ENCODE measurements at regions not wholly inside any gene's neighbourhood (a gene's known extent, or its start where the extent isn't known, plus 50 kb on each side); places are given as distances from the start of the nearest gene placed in this dataset.
A peak's percentile ranks its signal among the peaks of the same experiment; 100 is the strongest.
"Not testable (repeated sequence)": the region's sequence is repeated elsewhere in the genome, so short reads cannot be mapped to it uniquely, and the experiment has no call there.

GRCh38 chr9:41754822-41755221, 374.4 kb downstream of the CNTNAP3B start:
- DNase-seq (ENCODE audit: low spot score) = not testable (repeated sequence)

DNA sequence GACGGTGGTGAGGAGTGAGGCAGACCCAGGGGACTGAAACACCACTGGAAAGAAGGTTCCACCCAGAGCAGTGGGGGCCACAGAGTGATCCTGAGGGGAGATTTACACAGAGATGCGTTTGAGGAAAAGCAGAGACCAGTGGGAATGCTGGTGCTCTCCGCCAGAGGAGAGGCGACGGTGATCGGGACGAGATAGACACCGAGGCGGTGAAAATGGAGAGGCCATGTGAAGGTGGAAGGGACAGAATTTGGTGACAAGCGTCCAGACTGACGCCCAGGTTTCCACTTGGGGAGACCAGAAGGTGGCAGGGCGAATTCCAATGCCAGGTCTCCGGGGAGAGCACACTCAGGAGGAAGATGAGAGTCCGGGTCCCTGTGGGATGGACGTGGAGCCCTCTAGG, 374.8 kb downstream of the CNTNAP3B start:
- DNase-seq (ENCODE audit: low spot score) = not testable (repeated sequence)

GRCh38 chr9:41741897-41742296, 387.3 kb downstream of the CNTNAP3B start:
- not testable (repeated sequence) for DNase-seq (ENCODE audit: low spot score)

DNA sequence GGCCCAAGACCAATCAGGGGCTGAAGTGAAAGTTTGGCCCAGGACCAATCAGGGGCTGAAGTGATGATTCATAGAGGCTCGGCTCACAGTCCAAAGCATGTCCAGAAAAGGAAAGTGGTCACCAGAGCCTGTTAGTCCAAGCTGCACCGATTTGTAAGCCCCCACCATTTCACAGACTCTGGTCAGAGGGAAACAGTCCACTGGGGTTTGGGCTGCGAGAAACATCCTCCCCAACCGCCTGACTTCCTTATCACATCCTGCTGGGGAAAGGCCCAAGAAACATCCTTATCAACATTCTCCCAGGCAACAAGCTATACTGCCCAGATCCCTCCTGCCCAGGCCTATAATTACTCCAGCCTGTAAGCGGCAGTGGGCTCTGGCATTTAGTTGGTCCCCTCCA, 388.1 kb downstream of the CNTNAP3B start:
- DNase-seq (ENCODE audit: low spot score) = not testable (repeated sequence)

DNA sequence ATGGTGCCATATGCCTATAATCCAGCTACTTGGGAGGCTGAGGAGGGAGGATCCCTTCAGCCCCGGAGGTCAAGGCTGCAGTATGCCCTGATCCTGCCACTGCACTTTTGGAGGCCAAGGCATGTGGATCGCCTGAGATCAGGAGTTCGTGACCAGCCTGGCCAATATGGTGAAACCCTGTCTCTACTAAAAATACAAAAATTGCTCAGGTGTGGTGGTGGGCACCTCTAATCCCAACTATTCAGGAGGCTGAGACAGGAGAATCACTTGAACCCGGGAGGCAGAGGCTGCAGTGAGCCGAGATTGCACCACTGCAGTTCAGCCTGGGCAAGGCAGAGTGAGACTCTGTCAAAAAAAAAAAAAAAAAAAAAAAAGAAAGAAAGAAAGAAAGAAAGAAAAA, 390.5 kb downstream of the CNTNAP3B start:
- DNase-seq (ENCODE audit: low spot score) = not testable (repeated sequence)

DNA sequence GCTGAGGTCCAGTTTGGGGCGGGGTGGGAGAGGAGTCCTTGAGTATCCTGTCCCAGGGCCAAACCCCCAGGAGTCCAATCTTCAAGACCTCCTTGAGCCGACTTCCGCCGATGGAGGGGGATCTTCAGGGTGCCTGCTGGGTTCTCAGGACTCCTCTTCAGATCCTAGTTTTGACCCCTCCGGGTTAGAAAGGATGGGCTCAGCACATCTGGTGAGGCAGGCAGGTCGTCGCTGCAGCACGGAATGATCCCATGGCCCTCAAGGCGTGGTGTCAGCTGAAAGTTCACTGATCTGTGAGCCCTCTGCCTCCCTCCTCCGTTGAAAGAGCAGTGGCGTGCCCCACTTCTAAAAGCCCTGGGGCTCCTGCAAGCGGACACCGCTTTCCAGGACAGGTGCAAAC, 430.0 kb downstream of the CNTNAP3B start:
- DNase-seq (ENCODE audit: low spot score) = not testable (repeated sequence)

- DNase-seq (ENCODE audit: low spot score) = not testable (repeated sequence)
Measured at GRCh38 chr9:41697080-41697479, 432.1 kb downstream of the CNTNAP3B start.

DNA sequence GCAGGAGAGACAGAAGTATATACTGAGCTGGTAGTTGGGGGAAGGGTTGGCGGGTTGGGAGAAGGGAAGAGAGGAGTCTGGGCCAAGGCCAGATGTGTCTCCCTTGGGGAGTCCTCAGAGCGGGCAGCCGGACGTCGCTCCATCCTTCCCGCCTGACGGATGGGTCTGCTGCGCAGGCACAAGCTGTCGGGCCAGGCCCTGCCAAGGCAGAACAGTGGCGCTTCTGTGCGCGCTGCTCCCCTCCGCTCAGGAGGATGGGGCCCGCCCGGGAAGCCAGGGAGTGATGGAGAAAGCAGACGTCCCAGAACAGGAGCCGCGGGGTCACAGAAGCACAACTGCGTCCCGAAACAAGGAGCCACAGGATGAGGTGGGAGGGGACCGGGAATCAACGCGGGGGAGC, 449.9 kb downstream of the CNTNAP3B start:
- DNase-seq (ENCODE audit: low spot score) = not testable (repeated sequence)

GRCh38 chr9:41663497-41664036, 465.7 kb downstream of the CNTNAP3B start:
- not testable (repeated sequence) for DNase-seq (ENCODE audit: low spot score)

GRCh38 chr9:41658706-41659105, 469.6 kb upstream of the ZNG1F start:
- not testable (repeated sequence) for DNase-seq (ENCODE audit: low spot score)

DNA sequence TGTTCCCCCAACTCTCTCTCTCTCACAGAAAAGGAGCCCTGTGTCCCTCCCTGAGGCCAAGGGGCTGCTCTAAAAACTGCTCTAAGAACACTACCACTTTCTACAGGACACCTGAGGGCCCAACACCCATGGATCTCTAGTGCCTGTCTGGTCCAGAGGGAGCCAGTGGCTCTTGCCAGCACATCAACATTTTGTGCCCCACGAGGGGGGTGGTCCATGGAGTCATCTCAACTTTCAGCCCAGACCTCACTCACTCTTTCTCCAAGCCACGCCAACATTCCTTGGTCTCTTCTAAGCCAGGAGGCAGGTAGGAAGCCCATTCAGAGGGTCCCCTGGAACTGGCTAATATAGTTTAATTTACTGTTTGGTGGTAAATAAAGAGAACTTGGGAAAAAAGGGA, 469.0 kb upstream of the ZNG1F start:
- DNase-seq (ENCODE audit: low spot score) = not testable (repeated sequence)

GRCh38 chr9:41657141-41657540, 468.0 kb upstream of the ZNG1F start:
- DNase-seq (ENCODE audit: low spot score) = not testable (repeated sequence)

GRCh38 chr9:41655071-41655554, 466.0 kb upstream of the ZNG1F start:
- DNase-seq (ENCODE audit: low spot score) = not testable (repeated sequence)

GRCh38 chr9:41654349-41654748, 465.2 kb upstream of the ZNG1F start:
- not testable (repeated sequence) for DNase-seq (ENCODE audit: low spot score)

DNA sequence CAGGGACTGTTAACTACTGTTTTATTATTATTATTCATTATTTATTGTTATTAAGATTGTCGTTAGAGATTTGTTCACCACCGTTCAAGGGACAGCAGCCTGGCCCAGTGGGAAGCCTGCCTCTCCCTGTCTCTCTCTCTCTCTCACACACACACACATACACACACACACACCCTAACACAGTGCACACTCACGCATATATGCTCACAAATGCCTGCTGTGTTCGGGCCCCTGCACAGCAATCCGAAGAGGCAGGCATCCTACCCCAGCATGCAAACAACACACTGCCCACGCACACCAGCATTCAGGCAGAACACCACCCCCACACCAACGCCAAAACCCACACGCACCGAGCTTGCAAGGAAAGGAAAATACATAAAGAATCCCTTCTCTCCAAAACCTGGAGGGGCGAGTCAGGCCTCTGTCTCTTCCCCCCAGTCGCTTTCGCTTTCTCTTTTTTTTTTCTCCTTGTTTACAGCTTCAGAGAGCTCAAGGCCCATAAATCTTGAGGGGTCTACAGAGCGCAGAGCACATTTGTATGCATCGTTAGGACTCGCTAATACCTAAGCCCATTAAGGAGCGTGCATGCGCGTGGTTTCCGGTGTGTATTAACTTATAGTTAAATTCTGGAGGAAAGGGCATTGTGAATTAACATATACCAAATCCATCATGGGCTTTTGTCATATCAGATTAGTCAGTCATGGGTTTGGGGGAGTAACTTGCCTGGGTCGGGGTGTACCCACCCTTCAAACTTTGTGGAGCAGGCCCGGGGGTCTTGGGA, 464.6 kb upstream of the ZNG1F start:
- DNase-seq (ENCODE audit: low spot score) = not testable (repeated sequence)

DNA sequence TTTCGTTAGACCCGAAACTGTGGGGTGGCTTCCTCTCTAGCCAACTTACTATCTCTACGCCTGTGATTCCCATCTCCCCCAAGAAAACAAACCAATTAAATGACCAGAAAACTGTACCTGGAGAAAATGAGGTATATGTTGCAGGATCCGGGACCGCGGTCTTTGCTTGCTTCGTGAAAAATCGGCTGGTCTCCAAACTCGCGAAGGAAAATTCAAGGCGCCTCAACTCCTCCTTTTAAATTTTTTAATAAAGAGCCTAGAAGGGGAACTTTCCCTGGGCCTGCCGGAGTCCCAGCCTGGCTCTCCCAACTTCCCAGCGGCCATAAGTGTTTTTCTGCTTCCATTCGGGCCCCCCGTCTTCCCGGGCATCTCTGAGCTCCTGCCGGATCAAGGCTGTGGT, 463.7 kb upstream of the ZNG1F start:
- not testable (repeated sequence) for DNase-seq (ENCODE audit: low spot score)

DNA sequence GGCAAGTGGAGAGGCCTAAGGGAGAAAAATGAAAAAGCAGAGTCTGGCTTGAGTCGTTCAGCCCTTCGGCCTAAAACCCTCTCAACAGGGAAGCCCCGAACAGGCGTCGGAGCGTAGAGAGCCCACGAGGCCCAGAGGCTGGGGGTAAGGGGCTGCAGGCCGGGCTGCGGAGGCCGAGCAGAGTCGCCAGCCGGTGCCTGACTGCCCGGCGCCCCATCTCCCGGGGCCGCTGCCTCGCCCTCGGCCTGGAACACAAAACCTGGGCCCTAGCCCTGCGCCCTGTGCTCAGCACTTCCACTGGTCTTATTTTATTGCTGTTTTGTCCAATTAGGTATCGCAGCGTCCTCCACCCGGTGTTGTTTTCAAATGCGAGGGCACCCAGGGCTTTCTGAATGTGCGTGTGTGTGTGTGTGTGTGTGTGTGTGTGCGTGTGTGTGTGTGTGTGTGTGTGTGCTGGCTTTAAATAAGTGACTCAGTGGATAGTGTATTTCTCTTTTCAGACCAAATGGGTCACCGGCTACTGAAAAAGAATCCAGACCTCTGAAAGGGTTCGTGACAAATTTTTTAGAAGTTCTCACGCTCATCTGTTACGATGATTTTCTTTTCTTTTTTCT, 463.1 kb upstream of the ZNG1F start:
- DNase-seq (ENCODE audit: low spot score) = not testable (repeated sequence)

GRCh38 chr9:41650086-41650485, 461.0 kb upstream of the ZNG1F start:
- DNase-seq (ENCODE audit: low spot score) = not testable (repeated sequence)

DNA sequence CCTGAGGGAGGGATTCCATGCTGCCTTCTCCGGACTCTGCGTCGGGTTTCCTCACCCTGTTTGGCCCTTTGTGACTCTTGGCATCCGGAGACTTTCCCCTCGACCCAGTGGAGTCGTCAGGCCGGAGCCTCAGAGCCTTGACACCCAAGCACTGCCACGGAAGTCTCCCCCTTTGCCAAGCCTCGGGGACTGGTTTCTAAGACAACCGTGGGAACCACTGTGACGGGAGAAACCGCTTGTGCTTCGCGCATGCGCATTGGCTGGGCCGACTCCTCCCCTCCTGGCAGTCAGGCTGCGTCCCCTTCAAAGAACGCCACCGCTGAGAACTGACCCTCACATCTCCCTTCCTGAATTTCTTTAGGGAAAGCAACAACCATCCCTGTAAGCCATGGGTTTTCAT, 459.4 kb upstream of the ZNG1F start:
- not testable (repeated sequence) for DNase-seq (ENCODE audit: low spot score)

GRCh38 chr9:41646246-41646645, 457.1 kb upstream of the ZNG1F start:
- DNase-seq (ENCODE audit: low spot score) = not testable (repeated sequence)

DNA sequence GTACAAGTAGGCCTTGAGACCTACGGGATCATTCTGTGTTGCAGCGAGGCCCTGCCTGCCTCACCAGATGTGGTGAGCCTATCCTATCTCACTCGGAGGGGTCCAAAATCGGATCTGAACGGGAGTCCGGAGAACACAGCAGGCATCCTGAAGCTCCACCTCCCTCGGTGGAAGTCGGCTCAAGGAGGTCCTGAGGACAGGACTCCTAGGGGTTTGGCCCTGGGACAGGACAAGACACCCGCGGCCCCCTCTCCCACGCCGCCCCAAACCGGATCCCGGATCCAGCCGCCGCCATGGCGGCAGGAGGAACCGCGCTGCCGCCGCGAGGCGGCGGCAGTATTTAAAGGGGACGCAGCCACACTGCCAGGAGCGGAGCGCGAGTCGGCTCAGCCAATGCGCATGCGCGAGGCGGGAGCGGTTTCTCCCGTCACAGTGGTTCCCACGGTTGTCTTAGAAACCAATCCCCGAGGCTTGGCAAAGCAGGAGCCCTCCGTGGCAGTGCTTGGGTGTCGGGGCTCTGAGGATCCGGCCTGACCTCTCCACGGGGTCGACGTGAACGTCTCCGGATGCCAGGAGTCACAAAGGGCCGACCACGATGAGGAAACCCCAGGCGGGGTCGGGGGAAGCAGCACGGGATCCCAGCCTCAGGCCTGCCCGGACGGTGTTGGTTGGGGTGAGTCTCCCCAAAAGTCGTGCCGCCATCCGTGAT, 454.6 kb upstream of the ZNG1F start:
- DNase-seq (ENCODE audit: low spot score) = peak; percentile 63

- not testable (repeated sequence) for DNase-seq (ENCODE audit: low spot score)
Measured at GRCh38 chr9:41633726-41634125, 444.6 kb upstream of the ZNG1F start.

Data from hematopoietic multipotent progenitor cell treated with erythropoietin and hydrocortisone succinate and interleukin-3 and kit ligand, for 15 days (in vitro differentiated cells).